H1 (cell line): ENCODE measurements at regions not wholly inside any gene's neighbourhood (a gene's known extent, or its start where the extent isn't known, plus 50 kb on each side); places are given as distances from the start of the nearest gene placed in this dataset.

Experiments used
- CTCF ChIA-PET: fragments of 300-600 bp; sonication (Branson Sonifier 250); formaldehyde crosslinking; loops from one replicate; lab custom pipeline; 2021; ENCODE audit not compliant: partially characterized antibody; lab: Charles Lee
- POLR2A ChIA-PET: fragments of 300-600 bp; sonication (Branson Sonifier 250); formaldehyde crosslinking; loops from one replicate; lab custom pipeline; 2021; ENCODE audit warnings: inconsistent platforms; ENCODE audit not compliant: partially characterized antibody; lab: Charles Lee
- DNase-seq, 2 experiments: peaks; one replicate each; pipeline versions ENCODE4 v3.0.0 to v3.0.0-alpha.2; 2010 to 2022; ENCODE audit warnings: low spot score in 2 of 2, low read depth in 1 of 2, mixed read lengths in 1 of 2
- FAIRE-seq: peaks from 2 replicates; lab custom pipeline; 2011; peaks lifted over from hg19 to GRCh38; lab: Jason Lieb, UNC
- H2AFZ ChIP-seq: 2 replicates; pipeline ENCODE4 v1.8.1; 2012; ENCODE audit warnings: low read length, inconsistent platforms
- H2AK5ac ChIP-seq: 2 replicates; pipeline ENCODE4 v1.6.1; 2013; ENCODE audit warnings: low read depth, low read length
- H2BK120ac ChIP-seq: replicated peaks from 2 replicates; pipeline ENCODE3; 2013; ENCODE audit warnings: low read depth, low read length, inconsistent platforms
- H2BK12ac ChIP-seq: 2 replicates; pipeline ENCODE4 v1.6.1; 2013; ENCODE audit warnings: low read depth, low read length
- H2BK15ac ChIP-seq: 2 replicates; pipeline ENCODE4 v1.6.1; 2013; ENCODE audit warnings: low read length
- H2BK20ac ChIP-seq: 2 replicates; pipeline ENCODE4 v1.6.1; 2013; ENCODE audit warnings: low read length
- H2BK5ac ChIP-seq: 2 replicates; pipeline ENCODE4 v1.6.1; 2013; ENCODE audit warnings: low read depth, low read length
- H3K14ac ChIP-seq: 2 replicates; pipeline ENCODE4 v1.6.1; 2013; ENCODE audit warnings: inconsistent platforms; ENCODE audit not compliant: insufficient read length
- H3K18ac ChIP-seq: 2 replicates; pipeline ENCODE4 v1.6.1; 2013; ENCODE audit warnings: low read length; ENCODE audit errors: extremely low read depth
- H3K23ac ChIP-seq: 2 replicates; pipeline ENCODE4 v1.6.1; 2013; ENCODE audit warnings: inconsistent platforms; ENCODE audit not compliant: insufficient read length
- H3K23me2 ChIP-seq: 2 replicates; pipeline ENCODE4 v1.6.1; 2013; ENCODE audit warnings: low read depth, low read length
- H3K27ac ChIP-seq: 2 replicates; pipeline ENCODE4 v1.6.1; 2011; ENCODE audit warnings: low read depth, low read length, inconsistent platforms
- H3K27me3 ChIP-seq, 4 experiments: replicated peaks in 1 of 4; 1 replicate in 1 of 4; 2 replicates in 3 of 4; pipeline versions ENCODE4 v1.6.1 to v1.8.1; 2011 to 2013; ENCODE audit warnings: low read length in 3 of 4, mild to moderate bottlenecking in 3 of 4, inconsistent platforms in 2 of 4, mixed read lengths in 2 of 4, moderate library complexity in 1 of 4; ENCODE audit not compliant: control insufficient read depth in 3 of 4, insufficient read depth in 3 of 4; ENCODE audit errors: extremely low read depth in 1 of 4
- H3K36me3 ChIP-seq, 4 experiments: 2 replicates each; pipeline versions ENCODE4 v1.6.1 to v1.8.1; 2011 to 2013; ENCODE audit warnings: mild to moderate bottlenecking in 4 of 4, low read length in 3 of 4, moderate library complexity in 2 of 4, control low read depth in 1 of 4, inconsistent platforms in 1 of 4; ENCODE audit not compliant: insufficient read depth in 4 of 4, control insufficient read depth in 2 of 4
- H3K4ac ChIP-seq: replicated peaks from 2 replicates; pipeline ENCODE3; 2013; ENCODE audit warnings: low read length, low read depth, mixed read lengths, inconsistent platforms; ENCODE audit not compliant: insufficient read length
- H3K4me1 ChIP-seq, 4 experiments: replicated peaks in 1 of 4; 1 replicate in 1 of 4; 2 replicates in 3 of 4; pipeline versions ENCODE4 v1.6.1 to v1.8.1; 2011 to 2013; ENCODE audit warnings: low read length in 3 of 4, inconsistent platforms in 2 of 4, mixed read lengths in 1 of 4; ENCODE audit not compliant: insufficient read depth in 4 of 4, control insufficient read depth in 3 of 4
- H3K4me2 ChIP-seq, 2 experiments: 2 replicates each; pipeline versions ENCODE4 v1.6.1 to v1.8.1; 2011 to 2013; ENCODE audit warnings: low read depth in 2 of 2, low read length in 2 of 2, control low read depth in 1 of 2, inconsistent platforms in 1 of 2, mild to moderate bottlenecking in 1 of 2; ENCODE audit not compliant: insufficient read depth in 1 of 2
- H3K4me3 ChIP-seq, 4 experiments: fragments of 200-600, 300-600 bp in 1 of 4; sonication (generic), shearing (Covaris generic), sonication (Bioruptor Twin) in 1 of 4; 2 replicates each; pipeline versions ENCODE4 v1.5.1 to v1.8.1; 2011 to 2016; ENCODE audit warnings: low read length in 4 of 4, low read depth in 3 of 4, control low read depth in 2 of 4, inconsistent platforms in 2 of 4, mild to moderate bottlenecking in 2 of 4, mixed read lengths in 1 of 4, moderate library complexity in 1 of 4; ENCODE audit not compliant: insufficient read depth in 2 of 4; ENCODE audit errors: extremely low read depth in 1 of 4
- H3K56ac ChIP-seq: replicated peaks from 2 replicates; pipeline ENCODE3; 2013; ENCODE audit warnings: low read depth, mild to moderate bottlenecking, mixed read lengths, low read length, inconsistent platforms; ENCODE audit not compliant: insufficient read length
- H3K79me1 ChIP-seq: 2 replicates; pipeline ENCODE4 v1.6.1; 2013; ENCODE audit warnings: low read depth, low read length, control low read depth
- H3K79me2 ChIP-seq, 2 experiments: 2 replicates each; pipeline versions ENCODE4 v1.6.1 to v1.8.1; 2012 to 2013; ENCODE audit warnings: low read length in 2 of 2, mild to moderate bottlenecking in 2 of 2, inconsistent platforms in 1 of 2; ENCODE audit not compliant: insufficient read depth in 2 of 2, control insufficient read depth in 1 of 2
- H3K9ac ChIP-seq, 4 experiments: replicated peaks in 1 of 4; 1 replicate in 1 of 4; 2 replicates in 3 of 4; pipeline versions ENCODE4 v1.6.1 to v1.8.1; 2011 to 2013; ENCODE audit warnings: low read depth in 3 of 4, low read length in 3 of 4, control low read depth in 2 of 4, mild to moderate bottlenecking in 2 of 4, moderate library complexity in 2 of 4, inconsistent platforms in 1 of 4; ENCODE audit errors: extremely low read depth in 1 of 4
- H3K9me3 ChIP-seq, 2 experiments: 2 replicates each; pipeline versions ENCODE4 v1.6.1 to v1.8.1; 2012 to 2013; ENCODE audit warnings: mild to moderate bottlenecking in 2 of 2, moderate library complexity in 2 of 2, control low read depth in 1 of 2, inconsistent platforms in 1 of 2, low read depth in 1 of 2, low read length in 1 of 2, mixed read lengths in 1 of 2; ENCODE audit not compliant: insufficient read depth in 2 of 2
- H4K20me1 ChIP-seq, 2 experiments: replicated peaks in 1 of 2; 2 replicates each; pipeline versions ENCODE3 to v1.8.1; 2011 to 2013; ENCODE audit warnings: inconsistent platforms in 2 of 2, low read length in 2 of 2, mild to moderate bottlenecking in 1 of 2; ENCODE audit not compliant: insufficient read depth in 2 of 2, control insufficient read depth in 1 of 2
- H4K5ac ChIP-seq: 2 replicates; pipeline ENCODE4 v1.6.1; 2013; ENCODE audit warnings: low read length, low read depth, mixed read lengths, inconsistent platforms; ENCODE audit not compliant: insufficient read length
- H4K8ac ChIP-seq: 2 replicates; pipeline ENCODE4 v1.8.0; 2013; ENCODE audit warnings: mild to moderate bottlenecking, moderate library complexity, low read length, inconsistent platforms; ENCODE audit not compliant: insufficient read depth; ENCODE audit errors: extremely low read depth
- H4K91ac ChIP-seq: replicated peaks from 2 replicates; pipeline ENCODE3; 2013; ENCODE audit warnings: low read length, mixed read lengths, inconsistent platforms; ENCODE audit not compliant: insufficient read length
- PHF8 ChIP-seq: fragments of 200-600 bp; sonication (generic); conservative IDR thresholded peaks from 2 replicates; pipeline ENCODE4 v1.7.1; 2012; ENCODE audit warnings: low read depth, mild to moderate bottlenecking, inconsistent platforms, low read length, moderate library complexity
- TBP ChIP-seq: IDR thresholded peaks from 2 replicates; pipeline ENCODE4 v1.6.1; 2011; ENCODE audit warnings: low read depth, low read length, improper control_type of control experiment
- WGBS, 2 experiments: shearing (Covaris generic) in 1 of 2; methylation state at CpG; one replicate each; pipeline versions ENCODE4 v1.1.6 to v1.1.7; 2013 to 2015; ENCODE audit warnings: low lambda C conversion rate in 2 of 2, mixed read lengths in 2 of 2, inconsistent platforms in 1 of 2, low coverage in 1 of 2, missing lambda C conversion rate in 1 of 2; ENCODE audit not compliant: insufficient replicate concordance in 2 of 2, insufficient coverage in 1 of 2, insufficient read length in 1 of 2; ENCODE audit errors: extremely low coverage in 1 of 2, missing lambda C conversion rate in 1 of 2; 5-methylcytosine and 5-hydroxymethylcytosine counted together

DNA sequence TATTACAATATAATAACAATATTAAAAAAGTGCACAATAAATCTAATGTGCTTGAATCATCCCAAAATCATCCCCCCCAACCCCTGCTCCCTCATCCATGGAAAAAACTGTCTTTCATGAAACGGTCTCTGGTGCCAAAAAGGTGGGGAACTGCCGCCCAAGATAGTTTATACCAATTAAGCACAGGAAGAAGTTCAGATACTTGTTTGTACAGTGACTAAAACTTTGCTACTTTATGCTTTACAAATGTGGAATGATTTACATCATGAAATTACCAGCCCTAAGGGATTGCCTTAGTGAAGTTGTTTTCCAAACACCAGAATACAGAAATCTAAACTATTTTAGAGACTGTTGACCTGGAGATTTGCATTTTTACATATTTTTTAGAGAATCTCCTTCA lies 175.6 kb downstream of the TRIM27 start:
- Histone ChIP-seq H3K4me2 (peak overlapping the region; percentile 70 to 71; a peak in 2 of 4 replicates), H2BK20ac (no peak overlapping the region), H3K23ac (no peak overlapping the region), H3K14ac (no peak overlapping the region), H3K79me2 (no peaks in the 10 kb centered on the region), H2AK5ac (no peak overlapping the region), H4K20me1 (no peaks in the 10 kb centered on the region), H4K8ac (no peak overlapping the region), H4K5ac (no peak overlapping the region), H3K27me3 (peaks cover 0 to 17% (median 7%) of the 10 kb centered on the region in 4 experiments; a peak in 4 of 7 replicates), H2AFZ (no peak overlapping the region), H3K79me1 (no peaks in the 10 kb centered on the region), H3K4me3 (peak overlapping the region; percentile 68 to 79 (median 74); a peak in 5 of 8 replicates), H3K9ac (no peak overlapping the region), H3K4me1 (peaks cover 0 to 2% (median 0%) of the 10 kb centered on the region in 4 experiments; a peak in 2 of 7 replicates), H2BK120ac (no peak overlapping the region), H4K91ac (no peak overlapping the region), H3K23me2 (peaks cover 4% of the 10 kb centered on the region), H2BK15ac (no peak overlapping the region), H3K9me3 (no peaks in the 10 kb centered on the region), H3K56ac (no peak overlapping the region), H3K27ac (no peak overlapping the region), H3K18ac (no peak overlapping the region), H2BK5ac (no peak overlapping the region), H2BK12ac (no peak overlapping the region), H3K36me3 (no peaks in the 10 kb centered on the region), H3K4ac (no peak overlapping the region)
- ChIA-PET CTCF (interaction anchor here (0.7 to 1.5 kb wide), 4 partner anchors 15 to 47 kb away, joined by 3 to 4 read pairs (median 3); no protein-coding TSS in a partner anchor), POLR2A (interaction anchor here (0.6 to 1.5 kb wide), 2 partner anchors 10 to 150 kb away, joined by 3 to 12 read pairs; no protein-coding TSS in a partner anchor)
- FAIRE-seq (no peak), DNase-seq (no peak)
- 72% methylated on average over 2 of the region's 2 CpGs; no CpG with 5 or more reads in 1 of the 2 experiments for WGBS, 2 experiments
- TF ChIP-seq PHF8 (no peak), TBP (no peak)
